IMR-90 (cell line): ENCODE measurements at regions not wholly inside any gene's neighbourhood (a gene's known extent, or its start where the extent isn't known, plus 50 kb on each side); places are given as distances from the start of the nearest gene placed in this dataset.

Experiments
- CEBPB ChIP-seq: IDR thresholded peaks from 2 replicates; pipeline ENCODE4 v1.6.1; 2012; ENCODE audit warnings: low read depth, low read length, improper control_type of control experiment
- CTCF ChIP-seq: conservative IDR thresholded peaks from 2 replicates; pipeline ENCODE4 v1.5.1; 2012; ENCODE audit warnings: mild to moderate bottlenecking, low read depth, low read length, improper control_type of control experiment
- POLR2A ChIP-seq: IDR thresholded peaks from 2 replicates; pipeline ENCODE4 v1.6.1; 2012; ENCODE audit warnings: mild to moderate bottlenecking, low read depth, low read length
- RAD21 ChIP-seq: IDR thresholded peaks from 2 replicates; pipeline ENCODE4 v1.6.1; 2012; ENCODE audit warnings: low read length, improper control_type of control experiment
- RCOR1 ChIP-seq: IDR thresholded peaks from 2 replicates; pipeline ENCODE4 v1.6.1; 2012; ENCODE audit warnings: mild to moderate bottlenecking, low read length, improper control_type of control experiment; ENCODE audit not compliant: insufficient replicate concordance
- USF2 ChIP-seq: fragments of 150-350 bp; IDR thresholded peaks from 2 replicates; pipeline ENCODE4 v1.6.1; 2017; ENCODE audit warnings: mild to moderate bottlenecking, antibody characterized with exemption, low read length, low read depth

- no peak for TF ChIP-seq CTCF
- TF ChIP-seq POLR2A = no peak
- TF ChIP-seq USF2 = no peak
- no peak for TF ChIP-seq CEBPB
- TF ChIP-seq RAD21 = no peak
- TF ChIP-seq RCOR1 = no peak
Measured at GRCh38 chr2:16745466-16745865, 79.8 kb upstream of the CYRIA start.
